CD4-positive, alpha-beta T cell treated with Interleukin-15 for 4 hours (primary cell): ENCODE measurements at regions not wholly inside any gene's neighbourhood (a gene's known extent, or its start where the extent isn't known, plus 50 kb on each side); places are given as distances from the start of the nearest gene placed in this dataset.

Experiments used
- DNase-seq: peaks from one replicate; pipeline ENCODE4 v3.0.0-alpha.2; 2020; ENCODE audit warnings: low spot score

DNA sequence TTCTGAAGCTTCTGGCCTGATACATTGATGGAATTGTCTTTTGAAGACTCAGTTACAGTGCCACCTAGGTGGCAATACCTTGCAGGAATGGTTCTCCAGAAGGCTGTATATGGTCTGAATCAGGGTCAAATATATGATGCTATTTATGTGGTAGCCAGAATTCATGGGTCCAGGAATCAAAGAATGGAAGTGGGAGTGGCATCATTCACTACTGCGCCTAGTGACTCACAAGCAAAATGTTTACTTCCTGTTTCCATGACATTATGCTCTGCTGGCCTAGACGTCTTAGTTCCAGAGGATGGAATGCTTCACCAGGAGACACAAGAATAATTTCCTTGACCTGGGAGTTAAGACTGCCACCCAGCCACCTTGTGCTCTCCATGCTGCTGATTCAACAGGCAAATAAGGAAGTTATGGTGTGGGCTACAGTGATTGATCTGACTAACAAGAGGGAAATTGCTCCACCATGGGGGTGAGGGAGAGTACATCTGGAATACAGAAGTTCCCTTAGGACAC, 491.8 kb downstream of the ETS1 start:
- DNase-seq: peak; percentile 9

- DNase-seq: no peak
Observed at GRCh38 chr11:128093689-128094088, 493.7 kb downstream of the ETS1 start.

DNA sequence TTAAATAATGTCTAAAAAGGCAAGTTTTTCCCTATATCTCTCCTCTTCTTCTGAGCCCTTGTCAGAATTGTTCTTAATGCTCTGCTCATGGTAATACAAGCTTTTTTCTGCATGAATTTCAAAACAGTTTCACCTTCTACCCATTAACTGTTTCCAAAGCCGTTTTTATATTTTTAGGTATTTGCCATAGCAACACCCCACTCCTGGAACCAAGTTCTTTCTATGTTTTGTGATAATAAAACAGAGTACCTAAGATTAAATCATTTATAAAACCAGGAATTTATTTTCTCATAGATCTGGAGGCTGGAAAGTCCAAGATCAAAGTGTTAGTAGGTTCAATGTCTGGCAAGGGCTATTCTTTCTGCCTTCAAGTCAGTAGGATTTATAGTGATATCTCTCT, 497.4 kb downstream of the ETS1 start:
- no peak for DNase-seq

GRCh38 chr11:128086794-128087193, 500.6 kb downstream of the ETS1 start:
- DNase-seq: peak; percentile 19

- DNase-seq: no peak
Observed at GRCh38 chr11:128085276-128085675, 502.1 kb downstream of the ETS1 start.

- no peak for DNase-seq
Observed at GRCh38 chr11:128082574-128082973, 504.8 kb downstream of the ETS1 start.

DNA sequence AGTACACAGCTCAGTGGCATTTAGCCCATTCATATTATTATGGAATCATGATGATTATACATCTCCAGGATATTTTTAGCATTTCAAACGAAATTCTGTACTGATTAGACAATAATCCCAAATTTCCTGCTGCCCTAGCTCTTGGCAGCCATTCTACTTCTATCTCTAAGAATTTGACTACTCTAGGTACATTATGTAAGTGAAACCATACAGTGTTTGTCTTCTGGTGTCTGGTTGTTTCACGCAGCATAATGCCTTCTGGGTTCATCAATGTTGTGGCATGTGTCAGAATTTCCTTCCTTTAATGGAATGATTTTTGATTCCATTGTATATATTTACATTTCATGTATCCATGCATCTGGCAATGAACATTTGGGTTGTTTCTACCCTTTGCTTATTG, 517.7 kb downstream of the ETS1 start:
- no peak for DNase-seq

DNA sequence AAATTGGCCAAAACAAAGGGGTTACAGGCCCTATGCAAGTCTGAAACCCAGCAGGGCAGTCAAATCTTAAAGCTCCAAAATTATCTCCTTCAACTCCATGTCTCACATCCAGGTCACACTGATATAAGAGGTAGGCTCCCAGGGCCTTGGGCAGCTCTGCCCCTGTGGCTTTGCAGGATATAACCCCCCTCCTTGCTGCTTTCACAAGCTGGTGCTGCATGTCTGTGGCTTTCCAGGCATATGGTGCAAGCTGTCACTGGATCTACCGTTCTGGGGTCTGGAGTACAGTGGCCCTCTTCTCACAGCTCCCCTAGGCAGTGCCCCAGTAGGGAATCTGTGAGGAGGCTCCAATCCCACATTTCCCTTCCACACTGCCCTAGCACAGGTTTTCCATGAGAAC, 519.6 kb downstream of the ETS1 start:
- no peak for DNase-seq

DNA sequence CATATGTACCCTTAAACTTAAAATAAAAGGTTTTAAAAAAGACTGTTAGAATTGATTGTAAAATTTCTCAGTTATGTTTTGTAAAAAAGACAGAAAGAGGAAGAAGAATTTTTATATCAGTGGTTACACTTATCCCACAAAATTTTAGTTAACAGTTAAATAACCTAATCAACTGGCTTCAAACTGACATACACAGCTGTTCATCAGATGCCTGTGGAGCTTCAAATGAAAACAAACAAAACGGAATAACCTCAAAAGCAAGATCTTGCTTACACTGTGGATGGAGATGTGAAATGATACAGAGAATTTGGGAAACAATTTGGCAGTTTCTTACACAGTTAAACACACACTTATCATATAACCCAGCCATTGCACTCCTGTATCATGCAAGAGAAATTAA, 521.0 kb downstream of the ETS1 start:
- no peak for DNase-seq

- no peak for DNase-seq
Observed at GRCh38 chr11:128061281-128061871, 526.0 kb downstream of the ETS1 start.

DNA sequence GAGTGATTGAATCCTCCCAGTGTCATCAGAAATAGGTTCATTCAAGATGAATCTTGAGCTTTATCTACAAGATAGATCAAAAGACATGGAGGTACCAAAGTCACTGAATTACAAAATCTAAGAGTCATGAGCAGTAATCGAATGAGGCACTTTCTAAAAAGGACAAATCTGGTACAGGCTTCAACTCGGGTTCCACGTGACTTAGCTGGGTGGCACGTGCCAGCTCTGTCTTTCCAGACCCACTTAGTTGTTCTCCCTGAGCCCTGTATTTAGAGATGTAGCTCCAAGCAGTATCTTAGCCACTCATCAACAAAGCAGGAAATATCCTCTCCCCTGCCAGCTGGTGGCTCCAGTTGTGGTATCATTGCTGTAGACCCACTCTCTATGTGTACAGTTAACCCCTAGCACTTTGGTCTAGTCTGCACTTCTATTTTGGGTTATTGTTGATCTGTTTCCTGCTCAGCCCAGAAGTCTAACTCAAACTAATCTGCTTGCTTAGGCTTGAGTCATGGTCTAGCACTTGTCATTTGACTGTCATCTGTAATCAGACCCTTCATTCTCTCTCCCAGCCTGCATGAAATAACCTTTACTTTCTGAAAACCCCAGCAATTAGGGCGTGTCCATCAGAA, 528.7 kb downstream of the ETS1 start:
- DNase-seq: peak; percentile 41

GRCh38 chr11:128057786-128058395, 529.5 kb downstream of the ETS1 start:
- no peak for DNase-seq

DNA sequence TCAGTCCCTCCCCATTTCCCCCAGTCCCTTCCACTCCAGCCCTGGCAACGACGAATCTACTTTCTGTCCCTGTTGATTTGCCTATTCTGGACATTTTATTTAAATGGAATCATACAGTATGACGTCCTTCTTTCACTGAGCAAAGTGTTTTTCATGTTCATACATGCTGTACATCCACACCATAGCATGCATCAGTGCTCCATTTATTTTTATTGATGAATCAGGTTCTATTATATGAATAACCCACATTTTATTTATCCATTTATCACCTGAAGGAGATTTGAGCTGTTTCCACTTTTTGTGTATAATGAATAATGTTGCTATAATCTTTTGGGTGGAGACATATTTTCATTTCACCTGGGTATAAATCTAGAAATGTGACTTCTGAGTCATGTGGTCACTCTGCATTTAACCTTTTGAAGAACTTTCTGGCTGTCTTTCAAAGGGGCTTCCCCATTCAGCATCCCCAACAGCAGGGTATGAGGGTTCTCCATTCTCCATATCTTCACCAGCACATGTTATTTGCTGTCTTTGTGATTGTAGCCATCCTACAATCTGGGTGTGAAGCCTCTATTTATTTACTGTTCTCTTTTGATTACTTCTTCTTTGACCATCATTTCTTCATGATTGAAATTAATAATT, 531.7 kb downstream of the ETS1 start:
- no peak for DNase-seq

- DNase-seq: no peak
Observed at GRCh38 chr11:128053981-128054931, 533.1 kb downstream of the ETS1 start.

- DNase-seq: peak; percentile 46
Observed at GRCh38 chr11:128052912-128053641, 534.3 kb downstream of the ETS1 start.

GRCh38 chr11:128048121-128048520, 539.2 kb downstream of the ETS1 start:
- DNase-seq: no peak

DNA sequence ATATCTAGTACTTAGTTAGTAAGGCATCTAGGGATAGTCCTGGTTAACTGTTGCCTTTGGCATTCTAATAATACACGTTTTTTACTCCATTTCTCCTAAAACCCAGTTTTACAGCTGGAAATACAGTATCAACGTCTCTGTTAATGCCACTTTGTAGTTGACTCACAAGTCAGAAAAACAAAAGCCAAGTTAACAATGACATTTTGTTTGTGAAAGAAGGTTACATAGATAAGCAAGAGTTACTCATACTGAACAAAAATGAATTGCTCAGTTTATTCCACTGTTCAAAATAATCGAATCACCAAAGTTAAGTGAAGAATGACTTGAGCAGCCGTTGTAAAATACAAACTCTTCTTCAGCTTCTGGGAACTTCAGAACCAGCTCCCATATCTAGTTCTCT, 540.3 kb downstream of the ETS1 start:
- DNase-seq: no peak

DNA sequence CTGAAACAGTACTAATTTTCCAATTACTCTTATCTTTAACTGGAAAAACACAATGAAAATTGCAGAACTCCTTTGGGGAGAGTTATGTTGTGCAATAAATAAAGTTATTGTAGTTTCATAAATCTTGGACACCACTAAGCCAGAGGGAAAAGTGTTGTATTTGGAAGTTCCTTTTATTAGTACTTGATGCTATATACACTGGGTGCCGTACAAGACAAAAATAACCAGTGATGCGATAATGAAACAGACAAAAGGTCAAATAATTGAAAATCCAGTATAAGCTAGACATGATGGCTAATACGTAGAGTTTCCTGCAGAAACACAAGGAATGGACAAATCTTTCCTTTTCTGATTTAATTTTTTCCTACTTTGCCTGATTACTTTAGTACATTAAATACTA, 541.1 kb downstream of the ETS1 start:
- DNase-seq: no peak

- no peak for DNase-seq
Observed at GRCh38 chr11:128045094-128045725, 542.1 kb downstream of the ETS1 start.

DNA sequence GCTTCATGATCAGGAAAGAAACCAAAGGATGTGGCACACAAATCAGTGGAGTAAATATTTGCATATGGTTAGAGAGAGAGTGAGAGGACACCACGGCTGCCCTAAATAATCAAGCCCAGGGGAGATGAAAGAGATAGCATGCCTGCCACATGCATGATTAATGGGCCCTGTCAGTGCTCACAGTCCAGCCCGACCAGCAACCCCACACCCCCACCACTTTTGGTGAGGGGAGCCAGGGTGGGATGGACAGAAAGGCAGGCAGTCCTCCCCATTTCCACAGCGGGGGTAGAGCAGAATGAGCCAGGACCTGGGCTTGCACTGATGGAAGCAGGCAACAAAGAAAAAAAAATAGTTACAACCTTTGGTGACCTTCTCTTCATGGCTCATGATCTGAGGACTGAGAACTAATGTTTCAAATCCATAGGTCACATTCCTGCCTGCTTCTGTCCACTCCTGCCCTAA, 545.0 kb downstream of the ETS1 start:
- DNase-seq: no peak

- DNase-seq: no peak
Observed at GRCh38 chr11:128040603-128041002, 546.8 kb downstream of the ETS1 start.
